Coronary artery (tissue), 2 donors: ENCODE measurements at regions not wholly inside any gene's neighbourhood (a gene's known extent, or its start where the extent isn't known, plus 50 kb on each side); places are given as distances from the start of the nearest gene placed in this dataset.

Source experiments
- DNase-seq: peaks from one replicate; pipeline ENCODE4 v3.0.0-alpha.2; 2017; ENCODE audit warnings: low spot score
- H3K27ac ChIP-seq, 2 donors: fragments of 200-600 bp; sonication (generic); one replicate each; pipeline ENCODE4 v1.5.1; 2016 to 2019
- H3K4me3 ChIP-seq: fragments of 200-600 bp; sonication (generic); 2 replicates; pipeline ENCODE4 v1.5.1; 2016; ENCODE audit warnings: mild to moderate bottlenecking, moderate library complexity
- TF ChIP-seq, protein P1 (sequence below): fragments of 200-600 bp; sonication (generic); IDR thresholded peaks from one replicate; pipeline ENCODE4 v1.5.1; 2019; ENCODE audit warnings: antibody characterized with exemption

DNA sequence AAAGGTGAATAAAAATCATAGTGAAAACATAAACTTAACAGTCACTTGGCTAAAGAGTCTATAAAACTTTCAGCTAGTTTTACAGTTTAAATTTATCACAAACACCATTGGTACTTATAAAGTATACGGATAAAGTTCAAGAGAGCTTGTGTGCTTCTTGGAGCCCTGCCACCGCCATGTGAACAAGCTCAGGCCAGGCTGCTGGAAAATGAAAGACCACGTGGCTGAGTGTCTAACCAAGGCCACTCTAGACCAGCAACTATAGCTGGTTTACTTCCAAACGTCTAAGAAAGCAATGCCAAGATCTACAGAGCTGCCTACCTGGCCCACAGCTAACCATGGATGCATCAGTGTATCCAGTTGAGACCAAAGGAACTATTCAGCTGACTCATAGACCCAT lies 66.3 kb upstream of the API5 start:
- Histone ChIP-seq H3K4me3 (no peak overlapping the region), H3K27ac (no peak overlapping the region)
- no peak for DNase-seq
- TF ChIP-seq, protein P1, sequence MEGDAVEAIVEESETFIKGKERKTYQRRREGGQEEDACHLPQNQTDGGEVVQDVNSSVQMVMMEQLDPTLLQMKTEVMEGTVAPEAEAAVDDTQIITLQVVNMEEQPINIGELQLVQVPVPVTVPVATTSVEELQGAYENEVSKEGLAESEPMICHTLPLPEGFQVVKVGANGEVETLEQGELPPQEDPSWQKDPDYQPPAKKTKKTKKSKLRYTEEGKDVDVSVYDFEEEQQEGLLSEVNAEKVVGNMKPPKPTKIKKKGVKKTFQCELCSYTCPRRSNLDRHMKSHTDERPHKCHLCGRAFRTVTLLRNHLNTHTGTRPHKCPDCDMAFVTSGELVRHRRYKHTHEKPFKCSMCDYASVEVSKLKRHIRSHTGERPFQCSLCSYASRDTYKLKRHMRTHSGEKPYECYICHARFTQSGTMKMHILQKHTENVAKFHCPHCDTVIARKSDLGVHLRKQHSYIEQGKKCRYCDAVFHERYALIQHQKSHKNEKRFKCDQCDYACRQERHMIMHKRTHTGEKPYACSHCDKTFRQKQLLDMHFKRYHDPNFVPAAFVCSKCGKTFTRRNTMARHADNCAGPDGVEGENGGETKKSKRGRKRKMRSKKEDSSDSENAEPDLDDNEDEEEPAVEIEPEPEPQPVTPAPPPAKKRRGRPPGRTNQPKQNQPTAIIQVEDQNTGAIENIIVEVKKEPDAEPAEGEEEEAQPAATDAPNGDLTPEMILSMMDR = no peak

DNA sequence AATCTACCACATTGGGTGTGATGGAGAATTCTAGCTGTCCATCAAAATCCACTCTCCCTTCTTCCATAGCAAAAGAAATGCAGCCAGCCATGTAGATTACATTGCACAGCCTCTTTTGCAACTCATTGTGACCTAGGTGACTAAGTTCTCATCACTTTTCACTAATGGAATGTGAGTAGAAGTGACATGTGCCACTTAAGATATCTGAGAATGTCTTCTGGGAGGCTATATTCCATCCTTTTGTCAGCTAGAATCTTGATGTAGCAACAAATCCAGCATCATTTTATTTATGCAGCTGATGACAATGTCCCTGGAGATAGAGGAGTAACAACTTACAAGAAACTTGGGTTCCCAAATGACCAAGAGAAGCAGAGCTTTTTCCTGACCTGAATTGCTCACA lies 61.5 kb upstream of the API5 start:
- TF ChIP-seq, protein P1 = no peak
- DNase-seq = no peak
- Histone ChIP-seq H3K27ac (no peak overlapping the region), H3K4me3 (no peak overlapping the region)

DNA sequence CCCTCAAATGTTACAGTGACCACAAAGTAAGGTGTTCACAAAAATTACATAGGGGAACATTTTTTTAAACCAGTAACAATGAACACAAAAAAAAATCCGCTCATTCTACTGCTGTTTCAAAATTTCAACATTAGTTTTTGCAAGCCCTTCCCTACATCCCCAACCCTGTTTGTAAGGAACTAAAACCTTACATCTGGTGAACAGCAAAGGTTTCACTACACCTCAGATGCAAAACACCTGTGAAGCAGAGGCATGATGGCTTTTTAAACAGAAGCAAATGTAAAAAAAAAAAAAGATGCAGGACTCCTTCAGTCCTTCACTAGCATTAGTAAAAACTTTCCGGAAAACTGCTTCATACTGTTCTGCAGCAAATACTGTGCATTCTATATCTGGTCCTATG lies 50.0 kb upstream of the API5 start:
- TF ChIP-seq, protein P1 = no peak
- DNase-seq = no peak
- H3K27ac ChIP-seq = no peak overlapping the region
- H3K4me3 ChIP-seq = no peak overlapping the region
